ENCODE measurements at regions not wholly inside any gene's neighbourhood (a gene's known extent, or its start where the extent isn't known, plus 50 kb on each side); places are given as distances from the start of the nearest gene placed in this dataset.

DNA sequence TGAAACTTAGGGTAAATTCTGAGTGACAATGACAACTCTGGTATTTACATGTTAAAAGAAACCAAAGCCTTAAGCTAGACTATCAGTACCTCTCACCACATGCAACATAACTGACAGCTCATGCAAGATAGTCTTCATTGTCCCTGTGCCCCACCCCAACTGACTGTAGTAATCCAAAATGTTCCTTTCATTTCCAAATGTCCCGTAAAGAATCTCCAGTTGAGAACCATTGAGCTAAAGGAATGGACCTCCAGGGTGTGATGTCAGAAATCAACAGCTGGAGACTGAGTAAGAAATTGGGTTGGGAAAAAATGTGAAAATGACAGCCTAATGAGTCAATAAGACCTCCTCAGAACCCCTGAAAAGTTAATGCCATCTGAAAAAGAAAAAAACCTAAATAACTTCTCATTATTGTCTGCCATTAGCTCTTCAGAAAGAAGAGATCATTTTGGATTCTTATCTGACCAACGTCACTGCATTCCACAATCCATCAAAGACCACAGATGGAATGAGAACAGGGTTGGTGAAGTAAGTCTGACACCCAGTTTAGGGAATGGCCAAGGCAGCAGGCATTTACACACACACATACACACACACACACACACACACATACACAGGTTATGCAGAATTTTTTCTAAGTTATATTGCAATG lies 51.7 kb upstream of the ACVR2A start:
- H3K9me3 ChIP-seq, result no peaks in the 10 kb centered on the region
- TF ChIP-seq, protein P1, sequence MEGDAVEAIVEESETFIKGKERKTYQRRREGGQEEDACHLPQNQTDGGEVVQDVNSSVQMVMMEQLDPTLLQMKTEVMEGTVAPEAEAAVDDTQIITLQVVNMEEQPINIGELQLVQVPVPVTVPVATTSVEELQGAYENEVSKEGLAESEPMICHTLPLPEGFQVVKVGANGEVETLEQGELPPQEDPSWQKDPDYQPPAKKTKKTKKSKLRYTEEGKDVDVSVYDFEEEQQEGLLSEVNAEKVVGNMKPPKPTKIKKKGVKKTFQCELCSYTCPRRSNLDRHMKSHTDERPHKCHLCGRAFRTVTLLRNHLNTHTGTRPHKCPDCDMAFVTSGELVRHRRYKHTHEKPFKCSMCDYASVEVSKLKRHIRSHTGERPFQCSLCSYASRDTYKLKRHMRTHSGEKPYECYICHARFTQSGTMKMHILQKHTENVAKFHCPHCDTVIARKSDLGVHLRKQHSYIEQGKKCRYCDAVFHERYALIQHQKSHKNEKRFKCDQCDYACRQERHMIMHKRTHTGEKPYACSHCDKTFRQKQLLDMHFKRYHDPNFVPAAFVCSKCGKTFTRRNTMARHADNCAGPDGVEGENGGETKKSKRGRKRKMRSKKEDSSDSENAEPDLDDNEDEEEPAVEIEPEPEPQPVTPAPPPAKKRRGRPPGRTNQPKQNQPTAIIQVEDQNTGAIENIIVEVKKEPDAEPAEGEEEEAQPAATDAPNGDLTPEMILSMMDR (IDR thresholded peaks at IDR 0.05), result no peak
- ATAC-seq, result no peak
- DNase-seq, result no peak
- intact Hi-C loops (cut with DNase I, micrococcal nuclease), result no loop called here
- no peak overlapping the region for H3K4me3 ChIP-seq
- no peaks in the 10 kb centered on the region for H3K4me1 ChIP-seq (ENCODE audit: low read depth)
- H3K36me3 ChIP-seq (ENCODE audit: low read depth), result no peaks in the 10 kb centered on the region

DNA sequence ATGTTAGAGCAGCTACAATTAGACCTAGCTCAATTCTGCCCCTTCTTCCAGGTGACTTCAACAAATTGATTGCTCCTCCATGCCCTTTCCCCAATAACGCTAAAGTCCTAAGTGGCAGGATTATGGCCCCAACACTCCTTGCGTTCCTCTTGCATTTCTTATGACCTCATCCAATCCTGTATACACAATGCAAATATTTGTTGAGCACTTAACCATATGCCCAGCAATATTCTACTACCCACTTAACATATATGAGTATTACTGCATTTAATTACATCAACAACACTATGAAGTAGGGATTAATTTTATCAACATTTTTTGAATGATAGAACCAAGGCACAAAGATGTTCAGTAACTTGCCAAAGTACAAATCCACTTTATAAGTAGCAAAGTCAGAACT lies 54.2 kb upstream of the ACVR2A start:
- H3K4me3 ChIP-seq, result no peak overlapping the region
- no peaks in the 10 kb centered on the region for H3K36me3 ChIP-seq (ENCODE audit: low read depth)
- no peak for ATAC-seq
- TF ChIP-seq, protein P1 (IDR thresholded peaks at IDR 0.05), result no peak
- H3K4me1 ChIP-seq (ENCODE audit: low read depth), result no peaks in the 10 kb centered on the region
- no peak for DNase-seq
- intact Hi-C loops (cut with DNase I, micrococcal nuclease), result no loop called here
- no peaks in the 10 kb centered on the region for H3K9me3 ChIP-seq

DNA sequence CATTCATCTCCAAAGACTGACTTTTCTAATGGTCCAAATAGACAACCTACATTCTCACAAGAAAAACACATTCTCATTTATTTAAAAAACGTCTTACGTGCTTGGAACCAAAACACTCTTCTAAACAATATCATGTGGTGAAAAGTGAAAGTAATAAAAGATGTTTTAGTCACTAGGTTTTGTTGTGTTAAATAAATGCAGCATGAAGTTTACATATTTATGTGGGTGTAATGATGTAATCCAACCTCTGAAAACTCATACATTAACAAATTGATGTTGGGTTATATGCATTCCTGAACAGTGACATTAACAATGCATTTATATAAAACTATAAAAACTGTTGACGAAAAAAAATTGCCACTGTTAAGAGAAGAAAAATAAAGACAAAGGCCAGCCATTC lies 55.1 kb upstream of the ACVR2A start:
- no peak for DNase-seq
- H3K4me3 ChIP-seq, result no peak overlapping the region
- H3K4me1 ChIP-seq (ENCODE audit: low read depth), result no peaks in the 10 kb centered on the region
- no peak for ATAC-seq
- TF ChIP-seq, protein P1 (IDR thresholded peaks at IDR 0.05), result no peak
- intact Hi-C loops (cut with DNase I, micrococcal nuclease), result no loop called here
- no peaks in the 10 kb centered on the region for H3K9me3 ChIP-seq
- no peaks in the 10 kb centered on the region for H3K36me3 ChIP-seq (ENCODE audit: low read depth)

DNA sequence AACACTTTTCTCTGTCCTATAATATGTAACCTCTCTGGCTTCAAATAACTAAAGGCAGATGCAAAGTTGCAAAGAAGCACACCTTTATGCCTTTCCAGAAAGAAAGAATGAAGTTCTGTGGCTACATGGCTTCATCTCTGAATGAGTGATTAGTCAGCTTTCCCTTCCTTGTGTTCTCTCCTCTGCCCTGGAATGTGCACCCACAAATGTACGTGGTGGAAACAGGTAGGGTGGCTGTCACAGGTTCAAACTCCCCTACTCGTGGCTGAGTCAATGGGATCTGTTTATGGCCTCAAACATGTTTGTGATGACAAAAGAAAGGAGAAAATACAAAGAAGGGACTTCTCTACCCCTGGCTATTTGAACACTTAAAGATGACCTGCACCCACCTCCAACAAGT lies 55.5 kb upstream of the ACVR2A start:
- Histone ChIP-seq H3K4me1 (ENCODE audit: low read depth) (no peaks in the 10 kb centered on the region), H3K9me3 (no peaks in the 10 kb centered on the region), H3K4me3 (no peak overlapping the region), H3K36me3 (ENCODE audit: low read depth) (no peaks in the 10 kb centered on the region)
- DNase-seq (no peak), ATAC-seq (no peak)
- intact Hi-C loops (cut with DNase I, micrococcal nuclease), result no loop called here
- TF ChIP-seq, protein P1 (IDR thresholded peaks at IDR 0.05), result no peak

DNA sequence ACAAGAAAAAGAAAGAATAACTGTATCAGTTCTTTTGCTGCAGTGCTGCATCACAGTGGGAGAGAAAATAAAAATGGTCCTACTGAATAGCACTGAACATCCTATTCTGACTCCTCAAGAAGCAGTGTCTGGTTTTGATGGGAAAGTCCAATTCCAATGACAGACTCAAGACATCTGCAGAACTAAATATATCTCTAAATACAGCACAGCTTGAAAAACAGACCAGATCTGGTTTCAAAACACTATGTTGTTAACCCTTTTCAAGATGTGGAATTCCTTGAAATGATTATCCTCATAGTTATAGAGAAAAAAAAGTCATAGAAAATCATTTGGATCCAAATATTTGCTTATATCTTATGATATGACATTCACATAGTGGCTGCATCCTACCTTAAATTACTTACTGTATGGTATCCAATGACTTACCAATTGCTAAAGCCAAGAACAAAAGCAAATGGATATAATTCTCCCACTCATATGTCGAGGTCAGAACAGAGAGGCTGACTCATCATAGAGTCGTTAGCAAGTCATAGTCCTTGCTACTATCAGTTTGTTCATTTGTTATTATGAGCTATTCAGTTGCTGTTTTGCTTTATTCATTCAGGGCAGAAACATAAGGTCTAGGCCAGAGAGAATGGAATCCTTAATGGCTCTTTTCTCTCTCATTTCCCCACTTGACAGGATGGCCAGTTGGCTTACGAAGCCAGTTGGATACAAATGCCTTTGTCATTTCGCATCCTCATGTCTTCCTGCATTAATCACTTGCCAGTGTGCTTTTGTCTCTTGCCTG lies 62.5 kb upstream of the ACVR2A start:
- Histone ChIP-seq H3K4me3 (no peak overlapping the region), H3K9me3 (no peaks in the 10 kb centered on the region), H3K4me1 (ENCODE audit: low read depth) (no peaks in the 10 kb centered on the region), H3K36me3 (ENCODE audit: low read depth) (no peaks in the 10 kb centered on the region)
- intact Hi-C loops (cut with DNase I, micrococcal nuclease), result no loop called here
- TF ChIP-seq, protein P1 (IDR thresholded peaks at IDR 0.05), result no peak
- ATAC-seq (no peak), DNase-seq (no peak)

Data from mucosa of descending colon (tissue), 3 donors.